HG03097 (cell line): ENCODE measurements at regions not wholly inside any gene's neighbourhood (a gene's known extent, or its start where the extent isn't known, plus 50 kb on each side); places are given as distances from the start of the nearest gene placed in this dataset.
"Not testable (repeated sequence)": the region's sequence is repeated elsewhere in the genome, so short reads cannot be mapped to it uniquely, and the experiment has no call there.

Experiments used
- ATAC-seq: cut with Tn5 transposase; IDR thresholded peaks from one replicate; pipeline ENCODE4 v1.9.1; 2021; ENCODE audit not compliant: unreplicated experiment, low FRiP score

DNA sequence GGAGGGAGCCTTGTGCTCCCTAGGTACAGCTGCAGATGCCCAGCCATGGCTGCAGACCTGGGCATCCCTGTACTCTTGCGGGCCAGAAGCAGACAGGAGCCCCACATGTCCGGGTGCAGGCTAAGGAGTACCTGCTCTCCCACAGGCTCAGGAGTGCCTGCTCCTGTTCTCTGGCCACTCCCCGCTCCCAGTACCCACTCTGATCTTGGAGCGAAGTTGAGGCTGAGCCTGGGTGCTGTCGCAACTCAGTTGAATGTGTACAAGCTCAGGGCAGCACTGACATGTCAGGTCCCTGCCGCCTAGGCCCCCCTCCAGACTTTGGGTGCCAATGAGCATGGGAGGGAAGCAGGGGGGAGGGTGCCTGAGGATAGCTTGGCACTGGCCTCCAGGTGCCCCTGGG, 666.9 kb downstream of the PLPP3 start:
- no peak for ATAC-seq

DNA sequence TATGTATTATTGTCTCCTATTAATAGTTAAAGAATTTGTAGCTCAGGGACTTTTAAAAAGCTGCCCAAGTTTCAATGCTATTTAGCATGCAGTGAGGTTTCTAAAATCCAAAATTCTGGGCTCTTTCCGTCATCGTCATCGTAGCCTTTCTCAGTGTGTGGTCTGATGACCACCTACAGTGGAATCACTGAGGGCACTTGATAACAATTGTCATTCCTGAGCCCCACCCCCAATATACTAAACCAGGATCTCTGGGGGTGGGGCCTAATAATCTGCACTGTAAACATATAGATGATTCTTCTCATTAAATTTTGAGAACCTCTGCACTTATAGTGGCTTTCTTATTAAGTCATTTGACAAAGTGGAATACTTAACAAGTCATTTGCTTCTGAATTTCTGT, 674.8 kb downstream of the PLPP3 start:
- no peak for ATAC-seq

DNA sequence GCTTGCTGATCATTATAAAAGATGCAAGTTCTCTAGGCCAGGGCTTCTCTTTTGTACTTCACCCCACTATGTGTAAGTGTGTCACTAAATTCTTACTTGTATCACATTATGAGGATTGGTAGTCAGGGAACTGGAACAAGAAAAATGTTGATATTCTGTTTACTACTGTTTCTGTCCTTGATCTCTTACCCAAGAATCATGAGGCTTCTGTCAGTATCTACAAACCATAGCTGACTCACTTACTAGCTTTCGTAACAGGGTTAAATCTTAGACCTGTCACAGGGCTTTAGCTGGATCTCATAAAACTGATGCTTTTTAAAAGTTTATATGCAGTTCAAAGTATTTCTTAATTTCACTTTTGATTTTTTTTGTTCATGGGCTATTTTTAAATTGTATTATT, 681.2 kb downstream of the PLPP3 start:
- no peak for ATAC-seq

DNA sequence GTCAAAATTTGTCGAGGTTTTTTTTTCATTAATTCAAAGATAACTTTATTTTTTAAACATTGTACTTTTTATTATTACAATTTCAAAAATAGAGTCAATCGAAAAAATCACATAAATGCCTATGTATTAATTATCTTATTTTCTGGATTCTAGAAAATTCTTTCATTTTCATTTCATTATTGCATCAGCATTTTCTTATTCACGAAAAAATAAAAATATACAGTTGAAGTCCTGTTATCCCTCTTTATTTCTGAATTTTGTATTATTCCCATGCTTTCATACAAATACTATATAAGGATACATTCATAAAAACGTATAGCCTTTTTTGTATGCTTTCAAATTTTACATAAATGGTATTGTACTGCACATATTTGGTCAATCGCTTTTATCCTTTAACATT, 681.0 kb upstream of the USP24 start:
- ATAC-seq = no peak

DNA sequence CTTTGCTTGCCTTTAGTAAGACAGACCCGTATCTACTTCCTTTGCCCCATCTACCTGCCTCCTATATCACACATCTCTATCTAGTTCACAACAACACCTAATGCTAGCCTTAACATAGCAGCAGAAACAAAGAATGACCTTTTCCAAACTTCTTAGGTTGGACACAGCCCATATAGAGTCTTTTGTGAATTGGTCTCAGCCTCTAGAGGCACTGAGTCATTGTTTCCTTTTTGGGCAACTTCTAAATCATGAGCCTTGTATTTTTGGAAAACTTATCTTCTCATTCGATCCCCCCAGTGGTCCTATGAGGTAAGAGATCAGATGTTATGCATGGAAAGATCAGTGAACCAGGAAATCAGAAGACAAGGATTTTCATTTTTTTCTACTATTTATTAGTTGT, 679.4 kb upstream of the USP24 start:
- no peak for ATAC-seq

DNA sequence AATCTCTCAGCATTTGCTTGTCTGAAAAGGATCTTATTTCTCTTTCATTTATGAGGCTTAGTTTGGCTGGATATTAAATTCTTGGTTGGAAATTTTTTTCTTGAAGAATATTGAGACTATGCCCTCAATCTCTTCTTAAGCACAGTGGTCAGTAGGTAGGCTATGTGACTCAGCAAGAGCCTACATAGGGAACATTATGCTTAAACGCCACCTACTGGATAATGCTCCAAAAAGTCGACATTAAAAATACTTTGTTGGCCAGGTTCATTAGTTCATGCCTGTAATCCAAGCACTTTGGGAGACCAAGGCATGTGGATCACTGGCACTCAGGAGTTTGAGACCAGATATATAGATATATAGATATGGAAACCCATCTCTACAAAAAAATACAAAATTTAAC, 678.0 kb upstream of the USP24 start:
- ATAC-seq = no peak

DNA sequence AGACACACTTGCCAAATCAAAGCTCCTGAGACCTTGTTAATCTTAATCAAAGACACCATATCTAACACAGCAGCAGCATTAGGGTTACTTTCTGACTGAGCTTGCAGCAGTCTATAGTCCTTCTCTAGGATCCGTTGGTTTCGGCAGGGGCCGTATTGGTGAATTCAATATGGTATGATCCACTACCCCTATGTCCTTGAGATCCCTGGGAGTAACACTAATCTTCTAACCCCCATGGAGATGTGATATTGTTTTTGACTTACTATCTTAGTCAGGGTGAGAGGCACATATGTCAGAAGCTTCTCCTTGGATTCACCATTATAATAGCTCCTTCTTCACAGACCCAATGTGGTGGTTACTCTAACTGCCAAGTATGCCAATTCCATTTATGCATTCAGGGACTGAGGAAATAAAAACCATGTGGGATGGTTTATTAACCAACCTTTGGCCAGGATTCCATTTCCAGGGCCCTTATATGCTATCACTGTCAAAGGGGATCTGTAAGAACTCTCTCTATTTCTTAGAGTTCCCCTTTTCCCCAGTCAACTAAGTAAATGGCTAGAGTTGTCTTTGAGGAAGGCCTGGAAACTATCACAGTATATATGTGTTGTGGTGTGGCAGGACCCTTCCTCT, 673.6 kb upstream of the USP24 start:
- no peak for ATAC-seq

DNA sequence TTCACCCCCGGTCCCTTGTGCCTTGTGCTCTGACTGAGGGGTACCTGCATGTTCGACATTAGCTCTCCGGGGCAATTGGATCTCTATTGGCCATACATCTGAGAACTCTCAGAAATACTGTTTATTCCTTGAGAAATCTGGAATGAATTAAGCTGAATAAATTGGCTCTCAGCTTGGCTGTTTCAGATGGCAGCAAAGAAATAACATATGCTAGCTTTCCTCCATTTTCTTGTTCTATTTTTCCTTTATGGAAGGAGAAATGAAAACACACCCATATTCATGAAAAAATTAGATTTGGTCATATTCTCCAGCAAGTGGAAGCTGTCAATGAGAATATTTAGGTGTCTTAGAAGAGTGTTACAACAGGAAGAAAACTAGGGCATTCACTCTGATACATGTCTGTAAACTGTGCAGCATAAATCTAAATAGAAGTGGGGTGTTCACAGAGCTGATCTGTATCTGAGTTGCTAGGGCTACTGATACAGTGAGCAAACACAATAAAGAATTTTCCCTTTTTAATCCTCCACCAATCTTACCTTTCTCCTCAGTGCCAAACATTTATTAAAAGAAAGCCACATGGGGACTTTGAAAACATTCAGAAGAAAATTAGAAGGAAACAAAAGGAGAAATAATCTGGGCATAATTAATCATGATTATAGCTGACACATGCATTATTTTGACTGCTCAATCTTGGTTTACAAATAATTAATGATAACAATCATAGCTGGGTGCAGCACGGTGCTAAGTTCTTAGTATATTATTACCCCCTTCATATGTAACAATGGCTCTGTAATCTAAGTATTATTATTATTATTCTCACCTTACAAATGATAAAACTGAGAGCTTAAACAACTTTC, 671.9 kb upstream of the USP24 start:
- no peak for ATAC-seq

DNA sequence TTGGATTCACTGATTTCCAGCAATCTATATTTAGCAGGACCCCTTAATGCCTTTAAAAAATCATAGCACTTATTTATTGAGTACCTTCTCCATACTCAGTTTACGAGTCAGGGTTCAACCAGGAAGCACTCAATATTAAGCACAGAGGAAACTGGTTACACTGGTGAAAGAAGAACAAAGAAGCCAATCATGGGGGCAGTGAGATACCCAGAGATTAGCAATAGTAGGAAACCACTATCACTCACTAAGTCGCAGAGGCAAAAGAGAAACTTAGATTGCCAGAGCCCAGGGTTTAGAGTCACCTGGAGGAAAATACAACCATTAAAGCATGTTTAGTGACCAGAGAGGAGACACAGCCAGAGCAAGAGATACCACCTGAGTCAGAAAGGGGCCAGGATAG, 670.5 kb upstream of the USP24 start:
- ATAC-seq = no peak

DNA sequence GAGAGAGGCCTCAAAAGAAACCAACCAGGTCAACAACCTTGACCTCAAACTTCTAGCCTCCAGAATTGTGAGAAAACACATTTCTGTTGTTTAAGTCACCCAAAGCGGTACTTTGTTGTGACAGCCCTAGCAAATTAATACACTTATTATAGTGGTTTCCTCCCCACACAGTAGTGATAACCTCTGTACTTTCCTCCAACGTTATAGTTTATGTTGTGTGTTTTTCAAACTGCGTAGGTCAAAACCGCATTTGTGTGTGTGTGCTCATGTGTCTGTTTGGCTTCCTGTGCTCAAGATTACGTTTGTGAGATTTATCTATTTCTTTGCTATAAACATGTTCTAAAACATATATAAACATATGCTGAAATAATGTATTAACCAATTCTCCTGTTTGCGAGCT, 667.8 kb upstream of the USP24 start:
- ATAC-seq = no peak

DNA sequence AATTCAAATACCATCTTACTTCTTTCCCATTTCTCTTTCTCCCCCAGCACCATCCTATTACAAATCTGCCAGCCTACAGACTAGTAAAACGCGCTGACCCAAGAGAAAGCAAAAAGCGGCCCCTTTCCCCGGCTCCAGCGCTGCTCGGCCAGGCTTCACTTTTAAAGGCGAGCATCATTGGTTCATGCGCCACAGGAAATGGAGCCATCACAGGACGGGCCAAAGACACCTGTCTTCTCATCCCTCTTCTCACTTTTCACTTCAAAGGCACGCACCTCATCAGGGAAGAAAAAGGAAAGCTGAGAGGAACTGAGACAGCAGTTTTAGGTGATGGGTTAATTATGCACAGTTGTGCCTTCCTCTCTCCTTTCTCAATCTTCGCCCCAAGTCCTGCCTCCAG, 664.2 kb upstream of the USP24 start:
- no peak for ATAC-seq

DNA sequence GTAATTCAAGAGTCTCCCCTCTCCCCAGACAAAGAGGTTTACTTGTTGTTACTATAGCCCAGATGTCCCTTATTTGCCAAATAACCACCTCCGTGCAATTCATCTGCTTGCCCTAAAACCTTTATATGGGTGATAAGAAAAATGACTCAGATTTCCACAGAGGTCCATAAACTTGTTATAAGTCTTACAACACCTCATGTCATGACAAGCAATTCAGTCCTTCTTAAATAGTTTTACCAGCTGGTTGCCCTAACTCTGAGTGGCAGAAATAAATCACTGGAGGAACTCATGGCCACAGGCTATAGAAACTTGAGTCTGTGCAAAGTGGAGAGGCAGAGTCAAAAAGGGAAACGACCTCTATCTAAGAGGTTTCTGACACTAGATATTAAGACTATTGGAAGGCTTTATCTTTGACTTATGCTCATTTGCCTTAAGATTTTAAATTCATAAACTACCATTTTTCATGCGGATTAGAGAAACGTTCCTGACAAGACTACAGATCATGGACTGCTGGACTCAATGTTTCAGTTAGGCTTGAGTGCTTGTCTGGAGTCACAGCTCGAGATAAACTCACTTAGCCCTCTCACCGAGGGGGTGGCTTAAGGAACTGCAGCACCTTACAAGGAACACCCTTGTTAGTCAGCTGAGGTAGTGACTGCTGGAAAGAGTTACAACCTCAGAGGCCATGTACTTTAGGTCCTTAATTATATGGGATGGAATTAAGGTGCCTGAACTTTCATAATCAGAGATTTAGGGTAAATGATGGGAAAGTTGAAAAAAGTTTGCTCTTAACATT, 662.5 kb upstream of the USP24 start:
- no peak for ATAC-seq

DNA sequence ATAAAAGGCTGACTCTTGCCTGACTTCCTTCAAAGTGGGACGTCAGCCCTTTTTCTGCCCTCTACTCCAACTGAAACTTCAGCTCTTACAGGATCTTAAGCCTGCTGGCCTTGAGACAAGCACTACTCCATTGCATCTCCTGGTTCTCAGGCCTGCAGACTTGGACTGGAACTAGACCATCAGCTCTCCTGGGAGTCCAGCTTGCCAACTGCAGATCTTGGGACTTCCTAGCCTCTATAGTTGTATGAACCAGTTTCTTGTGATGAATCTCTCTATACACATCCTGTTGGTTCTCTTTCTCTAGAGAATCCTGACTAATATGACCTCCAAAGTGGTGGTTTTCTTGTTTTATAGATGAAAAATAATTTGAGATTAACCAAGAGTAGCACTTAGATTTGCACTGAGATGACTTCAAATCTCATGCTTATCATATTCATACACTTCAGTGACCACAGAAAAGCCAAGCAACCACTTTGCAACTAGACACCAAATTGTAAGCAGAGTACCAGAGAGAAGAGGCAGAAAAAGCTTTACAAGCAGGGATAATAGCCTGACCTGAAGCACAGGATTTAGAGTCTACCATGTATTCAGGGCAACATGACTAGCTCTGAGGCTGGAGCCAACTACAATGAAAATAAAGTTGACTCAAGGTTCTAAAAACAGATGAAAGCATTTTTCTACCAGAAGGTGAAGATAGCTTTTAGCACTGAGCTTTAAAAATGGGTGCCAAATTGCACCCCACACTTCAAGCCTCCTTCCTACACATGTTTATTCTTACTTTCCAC, 661.3 kb upstream of the USP24 start:
- no peak for ATAC-seq

DNA sequence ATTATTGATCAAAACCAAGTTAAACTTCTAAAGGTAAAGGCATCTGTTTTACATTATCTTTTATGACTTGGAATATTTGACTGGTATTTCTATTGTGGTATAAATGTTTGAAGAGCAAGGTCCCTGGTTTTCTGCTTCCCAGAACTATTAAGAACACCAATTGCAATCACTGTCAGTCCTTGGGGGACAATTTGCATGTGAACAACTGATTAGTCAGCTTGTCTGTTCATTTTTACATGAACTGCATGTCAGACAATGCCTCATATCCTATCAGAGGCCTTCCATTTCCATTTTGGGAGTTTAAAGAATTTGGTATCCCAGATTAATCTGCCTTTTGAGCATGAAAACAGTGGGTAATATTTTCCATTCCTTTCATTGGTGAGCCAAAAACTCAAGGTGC, 654.9 kb upstream of the USP24 start:
- ATAC-seq = no peak

DNA sequence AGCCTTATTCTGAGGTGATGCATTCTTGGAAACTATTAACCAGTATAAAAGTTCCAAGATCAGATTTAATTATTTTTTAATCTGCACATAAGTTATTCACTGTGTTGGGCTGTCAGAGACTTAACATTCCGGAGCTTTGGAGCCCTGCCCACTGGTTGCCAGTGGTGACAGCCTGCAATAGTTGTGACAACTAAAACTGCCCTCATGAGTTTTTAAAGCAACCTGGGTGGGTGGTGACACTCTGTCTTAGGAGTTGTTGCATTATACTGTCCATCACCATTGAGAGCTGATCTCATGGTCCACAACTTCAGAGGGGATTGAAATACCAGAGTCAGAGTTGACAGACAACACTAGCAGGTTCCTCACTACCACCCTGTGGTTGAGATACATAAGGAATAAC, 653.9 kb upstream of the USP24 start:
- ATAC-seq = no peak

DNA sequence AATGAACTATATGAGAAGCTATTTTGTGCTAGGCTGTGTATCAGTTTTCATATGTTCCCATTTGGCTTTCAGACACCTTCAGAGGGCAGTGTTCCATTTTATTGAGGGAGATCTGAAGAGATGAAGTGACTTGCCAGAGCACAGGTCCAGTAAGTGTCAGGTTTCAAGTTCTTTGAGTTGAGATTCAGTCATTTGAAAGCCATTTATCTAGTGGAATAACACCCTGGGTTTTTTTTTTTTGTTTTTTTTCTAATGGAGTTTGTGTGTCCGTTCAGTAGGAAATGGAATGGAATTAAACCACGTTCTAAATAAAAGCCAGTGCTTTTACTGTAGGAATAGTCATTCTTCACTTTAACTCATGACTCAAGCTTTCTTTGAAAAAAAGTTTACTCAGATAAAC, 652.9 kb upstream of the USP24 start:
- ATAC-seq = no peak

DNA sequence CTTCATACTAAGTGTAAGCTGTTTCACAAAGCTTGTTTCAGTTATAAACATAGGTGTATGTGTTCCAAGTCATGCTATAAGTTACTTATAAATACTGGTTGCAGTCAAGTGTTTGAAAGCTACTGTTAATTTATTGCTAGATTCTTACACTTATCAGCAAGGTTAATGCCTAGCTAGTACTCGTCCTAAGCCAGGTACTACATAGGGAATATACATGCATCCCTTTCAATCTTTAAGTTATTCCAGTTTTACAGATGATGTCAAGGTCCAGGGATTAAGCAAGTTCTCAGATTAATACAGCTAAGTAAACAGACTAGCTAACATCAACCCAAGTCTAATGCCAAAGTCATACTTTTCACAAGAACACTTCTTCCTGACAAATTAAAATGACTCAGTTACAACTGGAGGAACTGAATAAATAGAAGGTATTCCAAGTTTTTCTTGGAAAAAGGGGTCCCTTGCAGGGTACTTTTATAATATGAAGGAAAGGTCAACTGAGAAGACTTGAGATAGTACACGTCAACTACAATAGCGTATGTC, 652.2 kb upstream of the USP24 start:
- no peak for ATAC-seq

DNA sequence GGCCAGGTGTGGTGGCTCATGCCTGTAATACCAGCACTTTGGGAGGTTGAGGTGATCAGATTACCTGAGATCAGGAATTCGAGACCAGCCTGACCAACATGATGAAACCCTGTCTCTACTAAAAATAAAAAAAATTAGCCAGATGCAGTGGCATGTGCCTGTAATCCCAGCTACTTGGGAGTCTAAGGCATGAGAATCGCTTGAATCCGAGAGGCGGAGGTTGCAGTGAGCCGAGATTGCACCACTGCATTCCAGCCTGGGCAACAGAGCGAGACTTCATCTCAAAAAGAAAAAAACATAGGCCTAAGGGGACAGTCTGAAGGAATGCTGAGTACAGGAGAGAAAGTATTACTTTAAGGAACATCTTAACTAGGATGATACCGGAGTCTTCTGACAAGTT, 650.6 kb upstream of the USP24 start:
- not testable (repeated sequence) for ATAC-seq

DNA sequence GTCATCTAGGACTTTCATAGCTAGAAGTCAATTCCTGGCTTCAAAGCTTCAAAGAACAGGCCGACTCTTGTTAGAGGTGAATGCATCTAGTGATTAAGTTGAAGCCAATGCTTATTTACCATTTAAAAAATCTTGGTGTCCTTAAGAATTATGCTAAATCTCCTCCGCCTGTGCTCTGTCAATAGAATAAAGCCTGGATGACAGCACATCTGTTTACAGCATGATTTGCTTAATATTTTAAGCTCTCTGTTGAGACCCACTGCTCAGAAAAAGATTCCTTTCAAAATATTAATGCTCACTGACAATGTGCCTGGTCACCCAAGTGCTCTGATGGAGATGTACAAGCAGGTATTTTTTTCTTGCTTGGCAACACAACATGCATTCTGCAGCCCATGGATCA, 649.1 kb upstream of the USP24 start:
- ATAC-seq = no peak

DNA sequence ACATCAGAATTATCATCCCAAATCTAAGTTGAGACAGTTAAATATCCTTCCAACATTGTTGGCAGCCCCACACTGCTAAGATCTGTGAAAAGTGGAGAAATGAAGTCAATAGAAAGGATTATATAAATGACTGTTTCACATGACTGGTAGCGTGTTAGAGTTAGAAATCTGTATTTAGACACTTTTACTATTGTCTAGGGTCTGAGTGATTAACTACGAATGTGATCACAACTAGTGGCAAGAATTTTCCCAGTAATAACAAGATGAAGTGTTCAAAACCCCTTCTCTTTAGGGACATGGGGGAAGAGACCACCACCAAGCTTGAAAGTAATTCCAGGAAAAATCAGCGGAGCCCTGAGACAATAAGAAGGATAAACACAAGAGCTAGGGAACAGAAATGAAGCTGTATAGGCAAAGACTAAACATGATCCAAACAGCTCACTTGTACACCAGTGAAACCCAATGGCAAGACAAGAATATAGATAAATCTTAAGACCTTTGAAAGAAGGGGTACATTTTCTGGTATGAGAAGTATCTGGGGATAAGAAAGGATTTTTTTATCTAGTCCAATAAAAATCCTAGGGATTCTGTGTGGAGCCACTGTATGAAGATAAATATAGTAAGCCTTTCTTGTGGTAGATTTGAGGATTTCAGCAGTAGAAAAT, 646.6 kb upstream of the USP24 start:
- no peak for ATAC-seq
